ENCODE measurements at regions not wholly inside any gene's neighbourhood (a gene's known extent, or its start where the extent isn't known, plus 50 kb on each side); places are given as distances from the start of the nearest gene placed in this dataset.

DNA sequence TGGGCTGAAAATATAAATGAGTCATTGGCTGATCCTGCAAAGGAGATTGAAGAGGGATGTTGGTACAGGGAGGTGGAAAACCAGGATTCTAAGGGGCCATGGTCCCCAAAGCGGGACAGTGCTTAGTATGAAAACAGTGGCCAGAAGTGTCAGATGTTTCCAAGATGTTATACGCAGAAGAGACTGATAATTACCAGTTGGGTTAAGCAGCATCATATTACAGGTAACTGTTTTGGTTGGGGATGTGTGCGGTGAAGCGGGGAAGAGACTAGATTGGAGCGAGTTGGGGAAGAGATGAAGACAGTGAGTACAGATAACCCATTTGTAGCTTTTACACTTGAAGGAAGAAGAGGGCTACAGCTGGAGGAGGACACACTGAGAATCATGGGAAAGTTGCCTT, 80.8 kb downstream of the PLEKHG1 start:
- H3K4me2 ChIP-seq (ENCODE audit: insufficient read depth in 1 of 2, low read depth in 2 of 2, low read length in 2 of 2), result no peak overlapping the region
- DNase-seq (ENCODE audit: low read depth in 1 of 2, low spot score in 2 of 2), result no peak
- H2BK120ac ChIP-seq (replicated peaks; ENCODE audit: low read depth, low read length), result no peak overlapping the region
- no peaks in the 10 kb centered on the region for H3K36me3 ChIP-seq (ENCODE audit: control insufficient read depth in 2 of 4, insufficient read depth in 4 of 4, low read length in 3 of 4)
- H3K27me3 ChIP-seq (replicated peaks in 1 of 4; ENCODE audit: control insufficient read depth in 3 of 4, extremely low read depth in 1 of 4, insufficient read depth in 3 of 4, low read length in 3 of 4), result peaks cover 0 to 2% (median 0%) of the 10 kb centered on the region in 4 experiments; a peak in 1 of 7 replicates
- no peak overlapping the region for H3K4me3 ChIP-seq (ENCODE audit: extremely low read depth in 1 of 4, insufficient read depth in 2 of 4, low read depth in 3 of 4, low read length in 4 of 4)
- H4K5ac ChIP-seq (ENCODE audit: insufficient read length, low read depth, low read length), result no peak overlapping the region
- no peak for FAIRE-seq
- no peak overlapping the region for H4K8ac ChIP-seq (ENCODE audit: extremely low read depth, insufficient read depth, low read length)
- no peak overlapping the region for H3K14ac ChIP-seq (ENCODE audit: insufficient read length)
- H2BK5ac ChIP-seq (ENCODE audit: low read depth, low read length), result no peak overlapping the region
- no peak overlapping the region for H2BK12ac ChIP-seq (ENCODE audit: low read depth, low read length)
- H3K18ac ChIP-seq (ENCODE audit: extremely low read depth, low read length), result no peak overlapping the region
- H4K91ac ChIP-seq (replicated peaks; ENCODE audit: insufficient read length, low read length), result no peak overlapping the region
- 92 to 100% methylated on average over 3 to 5 of the region's 5 CpGs for WGBS, 2 experiments (ENCODE audit: extremely low coverage in 1 of 2, insufficient coverage in 1 of 2, insufficient read length in 1 of 2, insufficient replicate concordance in 2 of 2, low coverage in 1 of 2, low lambda C conversion rate in 2 of 2, missing lambda C conversion rate in 1 of 2)
- H2BK20ac ChIP-seq (ENCODE audit: low read length), result no peak overlapping the region
- no peaks in the 10 kb centered on the region for H3K23me2 ChIP-seq (ENCODE audit: low read depth, low read length)
- no peak overlapping the region for H3K4ac ChIP-seq (replicated peaks; ENCODE audit: insufficient read length, low read depth, low read length)
- no peak overlapping the region for H2AK5ac ChIP-seq (ENCODE audit: low read depth, low read length)
- no peaks in the 10 kb centered on the region for H3K79me2 ChIP-seq (ENCODE audit: control insufficient read depth in 1 of 2, insufficient read depth in 2 of 2, low read length in 2 of 2)
- no peak overlapping the region for H3K23ac ChIP-seq (ENCODE audit: insufficient read length)
- H4K20me1 ChIP-seq (replicated peaks in 1 of 2; ENCODE audit: control insufficient read depth in 1 of 2, insufficient read depth in 2 of 2, low read length in 2 of 2), result no peaks in the 10 kb centered on the region
- ChIA-PET POLR2A (ENCODE audit: partially characterized antibody) (no interaction called here), CTCF (ENCODE audit: partially characterized antibody) (interaction anchor here (1.0 to 1.1 kb wide), 2 partner anchors 61 to 194 kb away, joined by 3 to 4 read pairs; no protein-coding TSS in a partner anchor)
- no peak overlapping the region for H2BK15ac ChIP-seq (ENCODE audit: low read length)
- no peaks in the 10 kb centered on the region for H3K9me3 ChIP-seq (ENCODE audit: insufficient read depth in 2 of 2, low read depth in 1 of 2, low read length in 1 of 2)
- no peaks in the 10 kb centered on the region for H3K4me1 ChIP-seq (replicated peaks in 1 of 4; ENCODE audit: control insufficient read depth in 3 of 4, insufficient read depth in 4 of 4, low read length in 3 of 4)
- no peaks in the 10 kb centered on the region for H3K79me1 ChIP-seq (ENCODE audit: low read depth, low read length)
- H3K56ac ChIP-seq (replicated peaks; ENCODE audit: insufficient read length, low read depth, low read length), result no peak overlapping the region
- no peak overlapping the region for H3K9ac ChIP-seq (replicated peaks in 1 of 4; ENCODE audit: extremely low read depth in 1 of 4, low read depth in 3 of 4, low read length in 3 of 4)
- H3K27ac ChIP-seq (ENCODE audit: low read depth, low read length), result no peak overlapping the region
- no peak overlapping the region for H2AFZ ChIP-seq (ENCODE audit: low read length)
- TF ChIP-seq EZH2 (IDR thresholded peaks at IDR 0.05; ENCODE audit: low read depth, low read length, severe bottlenecking) (no peak), POU5F1 (IDR thresholded peaks at IDR 0.05; ENCODE audit: low read depth, low read length) (no peak), MAFK (IDR thresholded peaks at IDR 0.05; ENCODE audit: low read depth, low read length) (no peak), GABPA (IDR thresholded peaks at IDR 0.05; ENCODE audit: borderline replicate concordance, insufficient read depth, low read length) (no peak), ASH2L (IDR thresholded peaks at IDR 0.05; ENCODE audit: low read length) (no peak), BRCA1 (IDR thresholded peaks at IDR 0.05; ENCODE audit: low read depth, low read length) (no peak), CBX5 (IDR thresholded peaks at IDR 0.05; ENCODE audit: low read depth, low read length) (no peak), KDM1A (IDR thresholded peaks at IDR 0.05; ENCODE audit: borderline replicate concordance, low read length) (no peak), BACH1 (IDR thresholded peaks at IDR 0.05; ENCODE audit: low read length) (no peak), JUN (IDR thresholded peaks at IDR 0.05; ENCODE audit: low read depth, low read length) (no peak), TBP (IDR thresholded peaks at IDR 0.05; ENCODE audit: low read depth, low read length) (no peak), BCL11A (IDR thresholded peaks at IDR 0.05; ENCODE audit: low read depth in 2 of 2, low read length in 2 of 2) (no peak), TAF7 (optimal IDR thresholded peaks at IDR 0.05; ENCODE audit: borderline replicate concordance, low read depth, low read length) (no peak), RFX5 (IDR thresholded peaks at IDR 0.05; ENCODE audit: borderline replicate concordance, low read depth, low read length) (no peak), KDM4A (IDR thresholded peaks at IDR 0.05; ENCODE audit: low read depth, low read length, severe bottlenecking) (no peak)
- TF ChIP-seq, protein P1, sequence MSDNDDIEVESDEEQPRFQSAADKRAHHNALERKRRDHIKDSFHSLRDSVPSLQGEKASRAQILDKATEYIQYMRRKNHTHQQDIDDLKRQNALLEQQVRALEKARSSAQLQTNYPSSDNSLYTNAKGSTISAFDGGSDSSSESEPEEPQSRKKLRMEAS (IDR thresholded peaks at IDR 0.05), result no peak

All from H1 (cell line).